ENCODE measurements at regions not wholly inside any gene's neighbourhood (a gene's known extent, or its start where the extent isn't known, plus 50 kb on each side); places are given as distances from the start of the nearest gene placed in this dataset.

- intact Hi-C loops (cut with micrococcal nuclease; ENCODE audit: unreplicated experiment): no loop called here
- CTCF ChIA-PET: no interaction called here
- no peak for DNase-seq
Measured at GRCh38 chr12:92275443-92276154, 130.0 kb upstream of the BTG1 start.

GRCh38 chr12:92273076-92273475, 127.4 kb upstream of the BTG1 start:
- Mint-ChIP-seq H3K36me3 (ENCODE audit: insufficient read depth, unreplicated experiment) (no peaks in the 10 kb centered on the region), H3K9me3 (ENCODE audit: low read depth, unreplicated experiment) (peaks cover 5% of the 10 kb centered on the region), H3K4me1 (ENCODE audit: low read depth, unreplicated experiment) (peaks cover 5% of the 10 kb centered on the region), H3K4me3 (ENCODE audit: low read depth, unreplicated experiment) (no peak overlapping the region), H3K27me3 (ENCODE audit: unreplicated experiment) (no peaks in the 10 kb centered on the region), H3K27ac (ENCODE audit: unreplicated experiment) (no peak overlapping the region)
- no peak for DNase-seq
- TF ChIP-seq CTCF (IDR thresholded peaks at IDR 0.05; ENCODE audit: unreplicated experiment): no peak
- intact Hi-C loops (cut with micrococcal nuclease; ENCODE audit: unreplicated experiment): no loop called here
- no TSS peak for BruUV-seq (replicated peaks)
- CTCF ChIA-PET: no interaction called here

More at GRCh38 chr12:92275443-92276154, 130.0 kb upstream of the BTG1 start:
- no peak for TF ChIP-seq CTCF (IDR thresholded peaks at IDR 0.05; ENCODE audit: unreplicated experiment)
- peaks cover 5% of the 10 kb centered on the region for H3K9me3 Mint-ChIP-seq (ENCODE audit: low read depth, unreplicated experiment)
- no TSS peak for BruUV-seq (replicated peaks)
- no peak overlapping the region for H3K4me3 Mint-ChIP-seq (ENCODE audit: low read depth, unreplicated experiment)
- H3K36me3 Mint-ChIP-seq (ENCODE audit: insufficient read depth, unreplicated experiment): no peaks in the 10 kb centered on the region
- H3K4me1 Mint-ChIP-seq (ENCODE audit: low read depth, unreplicated experiment): peaks cover 5% of the 10 kb centered on the region
- no peak overlapping the region for H3K27ac Mint-ChIP-seq (ENCODE audit: unreplicated experiment)
- H3K27me3 Mint-ChIP-seq (ENCODE audit: unreplicated experiment): no peaks in the 10 kb centered on the region

GRCh38 chr12:92272061-92272964, 126.7 kb upstream of the BTG1 start:
- BruUV-seq (replicated peaks): no TSS peak
- no peak for TF ChIP-seq CTCF (IDR thresholded peaks at IDR 0.05; ENCODE audit: unreplicated experiment)
- Mint-ChIP-seq H3K4me3 (ENCODE audit: low read depth, unreplicated experiment) (no peak overlapping the region), H3K9me3 (ENCODE audit: low read depth, unreplicated experiment) (peaks cover 5% of the 10 kb centered on the region), H3K36me3 (ENCODE audit: insufficient read depth, unreplicated experiment) (no peaks in the 10 kb centered on the region), H3K4me1 (ENCODE audit: low read depth, unreplicated experiment) (peaks cover 5% of the 10 kb centered on the region), H3K27ac (ENCODE audit: unreplicated experiment) (no peak overlapping the region), H3K27me3 (ENCODE audit: unreplicated experiment) (no peaks in the 10 kb centered on the region)
- no peak for DNase-seq
- CTCF ChIA-PET: interaction anchor here (0.6 kb wide), 1 partner anchor 23 kb away, joined by 3 read pairs; no protein-coding TSS in a partner anchor
- intact Hi-C loops (cut with micrococcal nuclease; ENCODE audit: unreplicated experiment): no loop called here

- Mint-ChIP-seq H3K4me1 (ENCODE audit: low read depth, unreplicated experiment) (peaks cover 5% of the 10 kb centered on the region), H3K4me3 (ENCODE audit: low read depth, unreplicated experiment) (no peak overlapping the region), H3K9me3 (ENCODE audit: low read depth, unreplicated experiment) (peaks cover 5% of the 10 kb centered on the region), H3K27ac (ENCODE audit: unreplicated experiment) (no peak overlapping the region), H3K27me3 (ENCODE audit: unreplicated experiment) (no peaks in the 10 kb centered on the region), H3K36me3 (ENCODE audit: insufficient read depth, unreplicated experiment) (no peaks in the 10 kb centered on the region)
- no peak for TF ChIP-seq CTCF (IDR thresholded peaks at IDR 0.05; ENCODE audit: unreplicated experiment)
- intact Hi-C loops (cut with micrococcal nuclease; ENCODE audit: unreplicated experiment): no loop called here
- BruUV-seq (replicated peaks): no TSS peak
- CTCF ChIA-PET: interaction anchor here (0.6 kb wide), 1 partner anchor 22 kb away, joined by 3 read pairs; no protein-coding TSS in a partner anchor
- DNase-seq: no peak
Measured at GRCh38 chr12:92271341-92271740, 125.7 kb upstream of the BTG1 start.

Data from Calu3 (cell line).